Mesendoderm (in vitro differentiated cells): ENCODE measurements at regions not wholly inside any gene's neighbourhood (a gene's known extent, or its start where the extent isn't known, plus 50 kb on each side); places are given as distances from the start of the nearest gene placed in this dataset.

Experiments used
- DNase-seq: peaks from one replicate; pipeline ENCODE4 v3.0.0; 2013
- H2AK5ac ChIP-seq: 2 replicates; pipeline ENCODE4 v1.6.1; 2013; ENCODE audit warnings: low read length, inconsistent platforms
- H2BK120ac ChIP-seq: 2 replicates; pipeline ENCODE4 v1.6.1; 2013; ENCODE audit warnings: low read depth, mild to moderate bottlenecking, low read length, moderate library complexity, mixed read lengths
- H2BK15ac ChIP-seq: replicated peaks from 2 replicates; pipeline ENCODE4 v1.6.1; 2013; ENCODE audit warnings: low read depth, mild to moderate bottlenecking, moderate library complexity
- H2BK5ac ChIP-seq: 2 replicates; pipeline ENCODE4 v1.6.1; 2013; ENCODE audit warnings: low read length, inconsistent platforms
- H3K18ac ChIP-seq: 2 replicates; pipeline ENCODE4 v1.6.1; 2013; ENCODE audit warnings: mild to moderate bottlenecking, low read length, mixed read lengths
- H3K23ac ChIP-seq: one replicate; pipeline ENCODE4 v1.6.1; 2013; ENCODE audit warnings: low read length
- H3K27ac ChIP-seq: 2 replicates; pipeline ENCODE4 v1.5.1; 2013; ENCODE audit warnings: low read depth, mild to moderate bottlenecking, inconsistent platforms, low read length, moderate library complexity
- H3K27me3 ChIP-seq: 2 replicates; pipeline ENCODE4 v1.6.1; 2013; ENCODE audit warnings: low read length, control low read depth, mild to moderate bottlenecking, inconsistent platforms; ENCODE audit not compliant: insufficient read depth, poor library complexity
- H3K36me3 ChIP-seq: 2 replicates; pipeline ENCODE4 v1.6.1; 2013; ENCODE audit warnings: low read length, inconsistent platforms; ENCODE audit not compliant: control insufficient read depth, insufficient read depth
- H3K4ac ChIP-seq: one replicate; pipeline ENCODE4 v1.6.1; 2013; ENCODE audit warnings: low read depth, mild to moderate bottlenecking, low read length, moderate library complexity
- H3K4me1 ChIP-seq: 2 replicates; pipeline ENCODE4 v1.6.1; 2013; ENCODE audit warnings: low read depth, low read length, inconsistent platforms; ENCODE audit not compliant: control insufficient read depth
- H3K4me2 ChIP-seq: 2 replicates; pipeline ENCODE4 v1.6.1; 2013; ENCODE audit warnings: low read length
- H3K4me3 ChIP-seq: 2 replicates; pipeline ENCODE4 v1.5.1; 2013; ENCODE audit warnings: mild to moderate bottlenecking, low read length
- H3K56ac ChIP-seq: one replicate; pipeline ENCODE4 v1.6.1; 2013; ENCODE audit warnings: low read length
- H3K79me1 ChIP-seq: 2 replicates; pipeline ENCODE4 v1.6.1; 2013; ENCODE audit warnings: low read length, inconsistent platforms
- H3K79me2 ChIP-seq: 2 replicates; pipeline ENCODE4 v1.6.1; 2013; ENCODE audit warnings: mild to moderate bottlenecking, low read length; ENCODE audit not compliant: control insufficient read depth, insufficient read depth
- H3K9ac ChIP-seq: 2 replicates; pipeline ENCODE4 v1.6.1; 2013; ENCODE audit warnings: low read length, inconsistent platforms
- H4K5ac ChIP-seq: one replicate; pipeline ENCODE4 v1.6.1; 2013; ENCODE audit warnings: low read length
- H4K8ac ChIP-seq: one replicate; pipeline ENCODE4 v1.6.1; 2013; ENCODE audit warnings: low read depth, mild to moderate bottlenecking, control low read depth, low read length, moderate library complexity
- WGBS: extraction: QIAGEN DNeasy Blood & Tissue Kit; methylation state at CpG from one replicate; pipeline ENCODE4 v1.1.7; 2013; ENCODE audit warnings: low lambda C conversion rate, missing lambda C conversion rate; ENCODE audit not compliant: insufficient coverage; ENCODE audit errors: extremely low coverage; 5-methylcytosine and 5-hydroxymethylcytosine counted together

DNA sequence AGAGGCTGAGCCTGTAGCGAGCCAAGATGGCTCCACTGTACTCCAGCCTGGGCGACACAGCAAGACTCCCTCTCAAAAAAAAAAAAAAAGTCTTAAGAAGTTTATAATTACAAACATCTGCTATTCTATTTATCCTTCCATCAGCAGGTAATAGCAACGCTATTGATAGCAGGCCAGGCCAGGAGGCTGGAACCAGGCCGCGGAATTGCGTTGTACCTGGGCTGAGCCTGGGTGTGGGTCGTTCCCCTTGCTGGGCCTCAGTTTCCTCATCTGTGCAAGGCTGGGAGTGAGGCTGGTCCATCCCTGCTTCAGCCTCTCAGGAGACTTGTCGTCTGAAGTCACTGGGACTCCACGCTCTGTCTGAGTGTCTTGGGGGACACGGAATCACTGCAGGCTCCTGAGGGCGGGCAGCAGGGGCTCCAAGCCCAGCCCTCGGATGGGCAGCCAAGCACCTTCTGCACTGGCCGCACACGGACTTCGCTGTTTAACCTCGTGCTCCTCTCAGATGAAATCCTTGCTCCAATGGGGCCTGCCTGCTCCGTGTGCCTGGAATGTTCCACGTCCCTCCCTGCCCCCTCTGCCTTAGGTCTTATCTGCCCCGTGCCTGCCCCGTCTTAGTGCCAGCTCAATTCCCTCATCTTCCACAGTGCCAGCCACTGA, 103.9 kb upstream of the C1orf174 start:
- H2BK120ac ChIP-seq: no peak overlapping the region
- no peak overlapping the region for H3K18ac ChIP-seq
- H3K4me2 ChIP-seq: no peak overlapping the region
- no peak overlapping the region for H2BK5ac ChIP-seq
- DNase-seq: no peak
- H3K27me3 ChIP-seq: no peaks in the 10 kb centered on the region
- no peak overlapping the region for H3K27ac ChIP-seq
- no peaks in the 10 kb centered on the region for H3K4me1 ChIP-seq
- no peak overlapping the region for H3K4me3 ChIP-seq
- no peak overlapping the region for H3K56ac ChIP-seq
- no peak overlapping the region for H2AK5ac ChIP-seq
- no peaks in the 10 kb centered on the region for H3K79me2 ChIP-seq
- no peak overlapping the region for H3K9ac ChIP-seq
- WGBS: no CpG with 5 or more reads among the region's 20 CpGs
- no peak overlapping the region for H3K4ac ChIP-seq
- no peak overlapping the region for H4K8ac ChIP-seq
- no peaks in the 10 kb centered on the region for H3K79me1 ChIP-seq
- H3K23ac ChIP-seq: no peak overlapping the region
- no peak overlapping the region for H4K5ac ChIP-seq
- no peaks in the 10 kb centered on the region for H3K36me3 ChIP-seq
- H2BK15ac ChIP-seq: no peak overlapping the region

DNA sequence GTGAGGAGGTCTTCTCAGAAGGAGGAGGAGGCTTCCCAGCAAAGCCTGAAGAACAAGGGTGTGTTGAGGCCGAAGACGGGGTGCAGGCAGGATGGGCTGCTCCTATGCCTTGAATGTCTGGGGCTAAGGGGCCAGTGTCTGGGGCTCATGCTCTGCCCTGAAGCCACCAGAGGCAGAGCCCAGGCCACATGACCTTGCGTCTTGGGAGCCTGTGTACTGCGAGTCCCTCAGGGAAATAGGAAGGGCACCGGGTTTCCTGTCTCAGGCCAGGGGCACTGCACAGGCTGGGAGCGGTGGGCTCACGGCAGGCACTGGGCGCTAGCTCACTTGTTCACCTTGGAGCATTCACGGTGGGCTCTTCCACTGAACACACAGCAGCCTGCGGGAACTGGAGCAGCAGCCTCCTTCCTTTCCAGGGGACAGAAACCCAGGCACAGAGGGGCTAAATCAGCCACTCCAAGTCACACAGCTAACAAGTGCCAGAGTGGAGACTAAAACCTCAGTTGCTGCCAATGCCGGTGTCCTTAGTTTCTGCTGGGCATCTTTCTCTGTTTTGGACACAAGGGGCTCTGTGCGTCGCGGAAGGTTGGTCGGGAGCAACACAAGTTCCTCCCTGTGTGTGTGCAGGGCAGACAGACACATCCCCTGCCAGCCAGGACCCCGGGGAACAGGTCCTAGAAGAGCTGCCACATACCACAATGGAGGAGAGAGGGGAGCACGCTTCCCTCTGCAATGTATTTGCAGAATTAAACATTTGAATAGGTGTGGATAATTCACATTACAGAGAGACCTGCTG, 104.8 kb upstream of the C1orf174 start:
- H2BK120ac ChIP-seq: no peak overlapping the region
- H3K27ac ChIP-seq: no peak overlapping the region
- H3K79me2 ChIP-seq: no peaks in the 10 kb centered on the region
- H2BK5ac ChIP-seq: no peak overlapping the region
- H3K18ac ChIP-seq: no peak overlapping the region
- H3K79me1 ChIP-seq: no peaks in the 10 kb centered on the region
- H3K56ac ChIP-seq: no peak overlapping the region
- no peak overlapping the region for H4K5ac ChIP-seq
- no peak overlapping the region for H4K8ac ChIP-seq
- H3K4me2 ChIP-seq: no peak overlapping the region
- H3K4me3 ChIP-seq: no peak overlapping the region
- H3K23ac ChIP-seq: no peak overlapping the region
- WGBS: no CpG with 5 or more reads among the region's 17 CpGs
- no peaks in the 10 kb centered on the region for H3K4me1 ChIP-seq
- no peak for DNase-seq
- no peak overlapping the region for H3K9ac ChIP-seq
- no peaks in the 10 kb centered on the region for H3K36me3 ChIP-seq
- no peak overlapping the region for H3K4ac ChIP-seq
- H3K27me3 ChIP-seq: no peaks in the 10 kb centered on the region
- H2BK15ac ChIP-seq: no peak overlapping the region
- no peak overlapping the region for H2AK5ac ChIP-seq

DNA sequence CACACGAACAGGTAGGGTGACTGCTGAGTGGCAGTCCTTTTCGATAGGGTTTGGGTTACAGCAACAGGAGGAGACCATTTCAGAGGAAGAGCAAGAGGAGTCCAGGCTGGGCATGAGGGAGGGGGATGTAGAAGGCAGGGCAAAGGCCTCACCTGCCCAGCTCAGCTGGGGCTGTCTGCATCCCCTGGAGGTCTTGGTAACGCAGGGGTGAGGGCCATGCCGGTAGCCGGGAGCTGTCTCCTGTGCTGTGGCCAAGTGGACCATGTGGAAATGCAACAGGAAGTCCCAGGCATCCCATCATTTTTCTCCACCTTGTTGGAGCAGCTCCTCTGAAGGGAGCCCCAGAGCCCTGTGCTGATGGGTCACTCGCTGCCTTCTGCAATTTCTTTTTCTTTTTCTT, 105.4 kb upstream of the C1orf174 start:
- Histone ChIP-seq H4K5ac (no peak overlapping the region), H3K79me1 (no peaks in the 10 kb centered on the region), H3K18ac (no peak overlapping the region), H3K9ac (no peak overlapping the region), H3K56ac (no peak overlapping the region), H3K36me3 (no peaks in the 10 kb centered on the region), H3K79me2 (no peaks in the 10 kb centered on the region), H3K23ac (no peak overlapping the region), H2BK120ac (no peak overlapping the region), H4K8ac (no peak overlapping the region), H2BK15ac (no peak overlapping the region), H3K4me2 (no peak overlapping the region), H3K27ac (no peak overlapping the region), H3K4ac (no peak overlapping the region), H2AK5ac (no peak overlapping the region), H2BK5ac (no peak overlapping the region), H3K4me3 (no peak overlapping the region), H3K4me1 (no peaks in the 10 kb centered on the region), H3K27me3 (no peaks in the 10 kb centered on the region)
- whole genome bisulfite sequencing: no CpG with 5 or more reads among the region's 6 CpGs
- no peak for DNase-seq

DNA sequence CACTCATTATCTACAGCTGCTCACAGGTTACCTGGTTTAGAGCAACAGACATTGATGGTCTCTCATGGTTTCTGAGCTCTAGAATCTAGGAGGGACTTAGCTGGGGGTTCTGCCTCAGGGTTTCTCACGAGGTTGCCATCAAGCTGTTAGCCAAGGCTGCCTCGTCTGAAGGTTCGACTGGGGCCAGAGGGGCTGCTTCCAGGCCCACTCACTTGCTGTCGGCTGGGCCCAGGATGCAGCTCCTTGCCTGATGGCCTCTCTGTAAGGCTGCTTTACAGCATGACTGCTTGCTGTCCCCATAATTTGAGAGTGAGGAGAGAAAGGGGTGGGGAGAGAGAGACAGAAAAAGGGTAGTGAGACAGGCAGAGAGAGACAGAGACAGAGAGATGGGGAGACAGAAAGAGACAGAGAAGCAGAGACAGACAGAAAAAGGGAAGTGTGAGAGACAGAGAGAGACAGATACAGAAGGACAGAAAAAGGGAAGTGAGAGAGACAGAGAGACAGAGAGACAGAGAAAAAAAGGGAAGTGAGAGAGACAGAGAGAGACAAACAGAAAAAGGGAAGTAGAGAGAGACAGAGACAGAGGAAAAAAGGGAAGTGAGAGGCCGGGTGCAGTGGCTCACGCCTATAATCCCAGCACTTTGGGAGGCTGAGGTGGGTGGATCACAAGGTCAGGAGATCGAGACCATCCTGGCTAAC, 106.8 kb upstream of the C1orf174 start:
- H3K27me3 ChIP-seq: no peaks in the 10 kb centered on the region
- H2AK5ac ChIP-seq: no peak overlapping the region
- H3K18ac ChIP-seq: no peak overlapping the region
- no peak overlapping the region for H2BK15ac ChIP-seq
- no peak overlapping the region for H4K8ac ChIP-seq
- no peak for DNase-seq
- H3K79me1 ChIP-seq: no peaks in the 10 kb centered on the region
- H3K9ac ChIP-seq: no peak overlapping the region
- no peak overlapping the region for H3K4me2 ChIP-seq
- no peak overlapping the region for H3K4ac ChIP-seq
- H2BK5ac ChIP-seq: no peak overlapping the region
- no peaks in the 10 kb centered on the region for H3K36me3 ChIP-seq
- no peaks in the 10 kb centered on the region for H3K79me2 ChIP-seq
- no peak overlapping the region for H3K27ac ChIP-seq
- no peaks in the 10 kb centered on the region for H3K4me1 ChIP-seq
- no peak overlapping the region for H4K5ac ChIP-seq
- no peak overlapping the region for H3K56ac ChIP-seq
- no peak overlapping the region for H3K23ac ChIP-seq
- H3K4me3 ChIP-seq: no peak overlapping the region
- no CpG with 5 or more reads among the region's 7 CpGs for WGBS
- H2BK120ac ChIP-seq: no peak overlapping the region

DNA sequence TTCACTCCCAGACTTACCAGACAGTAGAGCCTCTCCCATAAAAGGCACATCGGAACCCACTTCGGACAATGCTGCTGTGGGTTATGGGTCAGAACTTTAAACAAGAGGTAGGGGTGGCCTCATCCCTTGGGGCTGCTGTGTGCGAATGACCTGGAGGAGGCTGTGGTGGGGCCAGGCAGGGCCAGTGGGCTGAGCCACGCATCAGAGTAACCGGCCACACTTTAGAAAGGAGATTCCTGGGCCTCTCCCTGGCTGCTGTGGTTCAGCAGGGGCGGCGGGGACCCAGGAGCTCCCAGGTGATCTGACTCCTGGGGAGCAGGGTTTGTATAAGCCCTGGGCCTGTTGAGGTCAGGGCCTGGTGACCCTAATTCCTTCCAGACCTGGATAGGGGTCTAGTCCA, 110.2 kb upstream of the C1orf174 start:
- Histone ChIP-seq H3K27me3 (no peaks in the 10 kb centered on the region), H3K4me2 (no peak overlapping the region), H2BK15ac (no peak overlapping the region), H2BK5ac (no peak overlapping the region), H4K8ac (no peak overlapping the region), H3K23ac (no peak overlapping the region), H3K27ac (no peak overlapping the region), H2AK5ac (no peak overlapping the region), H3K79me1 (no peaks in the 10 kb centered on the region), H4K5ac (no peak overlapping the region), H3K4me3 (no peak overlapping the region), H3K56ac (no peak overlapping the region), H3K36me3 (no peaks in the 10 kb centered on the region), H3K4me1 (no peaks in the 10 kb centered on the region), H3K9ac (no peak overlapping the region), H3K18ac (no peak overlapping the region), H2BK120ac (no peak overlapping the region), H3K79me2 (no peaks in the 10 kb centered on the region), H3K4ac (no peak overlapping the region)
- WGBS: no CpG with 5 or more reads among the region's 7 CpGs
- no peak for DNase-seq
